Liver (tissue), 8 donors: ENCODE measurements at regions not wholly inside any gene's neighbourhood (a gene's known extent, or its start where the extent isn't known, plus 50 kb on each side); places are given as distances from the start of the nearest gene placed in this dataset.
A peak's percentile ranks its signal among the peaks of the same experiment; 100 is the strongest.

ENCODE experiments used
- DNase-seq: peaks from one replicate; pipeline ENCODE4 v3.0.0-alpha.2; 2017; ENCODE audit warnings: low spot score
- H3K27ac ChIP-seq, 2 donors: one replicate each; pipeline ENCODE4 v1.7.0; 2013; ENCODE audit warnings: inconsistent platforms in 2 of 2, low read length in 2 of 2, control low read depth in 1 of 2, low read depth in 1 of 2, mild to moderate bottlenecking in 1 of 2
- H3K27me3 ChIP-seq, 4 donors: one replicate each; pipeline versions ENCODE4 v1.6.1 to v1.7.0; 2013; ENCODE audit warnings: low read length in 3 of 4, inconsistent platforms in 1 of 4, mild to moderate bottlenecking in 1 of 4, moderate library complexity in 1 of 4; ENCODE audit not compliant: control insufficient read depth in 4 of 4, insufficient read depth in 4 of 4
- H3K36me3 ChIP-seq, 4 donors: one replicate each; pipeline versions ENCODE4 v1.6.1 to v1.7.0; 2013; ENCODE audit warnings: low read length in 3 of 4, mild to moderate bottlenecking in 3 of 4, low read depth in 1 of 4, moderate library complexity in 1 of 4; ENCODE audit not compliant: control insufficient read depth in 4 of 4, insufficient read depth in 3 of 4
- H3K4me1 ChIP-seq, 4 donors: one replicate each; pipeline versions ENCODE4 v1.6.1 to v1.7.0; 2013; ENCODE audit warnings: low read length in 3 of 4, mild to moderate bottlenecking in 3 of 4, moderate library complexity in 1 of 4; ENCODE audit not compliant: control insufficient read depth in 4 of 4, insufficient read depth in 4 of 4
- H3K4me3 ChIP-seq, 3 donors: one replicate each; pipeline versions ENCODE4 v1.6.1 to v1.7.0; 2013; ENCODE audit warnings: low read length in 3 of 3, control low read depth in 1 of 3, low read depth in 1 of 3, mild to moderate bottlenecking in 1 of 3
- H3K9ac ChIP-seq, 2 donors: one replicate each; pipeline ENCODE4 v1.7.0; 2013; ENCODE audit warnings: low read length in 2 of 2, mild to moderate bottlenecking in 2 of 2, moderate library complexity in 2 of 2, control low read depth in 1 of 2, low read depth in 1 of 2
- H3K9me3 ChIP-seq, 4 donors: one replicate each; pipeline versions ENCODE4 v1.6.1 to v1.7.0; 2013; ENCODE audit warnings: low read length in 3 of 4; ENCODE audit not compliant: control insufficient read depth in 4 of 4
- ATF3 ChIP-seq: IDR thresholded peaks from 2 replicates; pipeline ENCODE4 v1.6.1; 2016; ENCODE audit warnings: antibody characterized with exemption
- CTCF ChIP-seq: fragments of 150-350 bp; IDR thresholded peaks from 2 replicates; pipeline ENCODE4 v1.5.1; 2017; ENCODE audit warnings: improper control_type of control experiment, low read depth, low read length; ENCODE audit not compliant: missing input control
- EGR1 ChIP-seq, 2 donors: IDR thresholded peaks; 2 replicates each; pipeline ENCODE4 v1.6.1; 2016 to 2018; ENCODE audit warnings: antibody characterized with exemption in 2 of 2, low read depth in 2 of 2
- FOXA1 ChIP-seq: IDR thresholded peaks from 2 replicates; pipeline ENCODE4 v1.6.1; 2016; ENCODE audit warnings: antibody characterized with exemption
- FOXA2 ChIP-seq: IDR thresholded peaks from 2 replicates; pipeline ENCODE4 v1.6.1; 2016; ENCODE audit warnings: antibody characterized with exemption
- GABPA ChIP-seq, 2 donors: IDR thresholded peaks in 1 of 2; conservative IDR thresholded peaks in 1 of 2; 2 replicates each; pipeline ENCODE4 v1.6.1; 2016; ENCODE audit warnings: antibody characterized with exemption in 2 of 2, mild to moderate bottlenecking in 1 of 2, moderate library complexity in 1 of 2
- HNF4A ChIP-seq, 2 donors: conservative IDR thresholded peaks; 2 replicates each; pipeline ENCODE4 v1.6.1; 2016; ENCODE audit warnings: antibody characterized with exemption in 2 of 2, mild to moderate bottlenecking in 2 of 2
- HNF4G ChIP-seq: IDR thresholded peaks from 2 replicates; pipeline ENCODE4 v1.6.1; 2016; ENCODE audit warnings: antibody characterized with exemption
- JUND ChIP-seq, 2 donors: IDR thresholded peaks; 2 replicates each; pipeline ENCODE4 v1.6.1; 2016; ENCODE audit warnings: antibody characterized with exemption in 2 of 2
- MAX ChIP-seq: IDR thresholded peaks from 2 replicates; pipeline ENCODE4 v1.6.1; 2016; ENCODE audit warnings: antibody characterized with exemption
- NR2F2 ChIP-seq: IDR thresholded peaks from 2 replicates; pipeline ENCODE4 v1.6.1; 2016; ENCODE audit warnings: antibody characterized with exemption
- RAD21 ChIP-seq, 2 donors: IDR thresholded peaks; 2 replicates each; pipeline ENCODE4 v1.6.1; 2016; ENCODE audit warnings: antibody characterized with exemption in 2 of 2, mild to moderate bottlenecking in 2 of 2
- REST ChIP-seq: IDR thresholded peaks from 2 replicates; pipeline ENCODE4 v1.6.1; 2016; ENCODE audit warnings: antibody characterized with exemption, mild to moderate bottlenecking
- RXRA ChIP-seq, 2 donors: IDR thresholded peaks; 2 replicates each; pipeline ENCODE4 v1.6.1; 2017 to 2018; ENCODE audit warnings: antibody characterized with exemption in 2 of 2, mild to moderate bottlenecking in 1 of 2
- SP1 ChIP-seq: IDR thresholded peaks from 2 replicates; pipeline ENCODE4 v1.6.1; 2018; ENCODE audit warnings: antibody characterized with exemption, mild to moderate bottlenecking
- TAF1 ChIP-seq: conservative IDR thresholded peaks from 2 replicates; pipeline ENCODE4 v1.6.1; 2016; ENCODE audit warnings: antibody characterized with exemption, mild to moderate bottlenecking
- YY1 ChIP-seq: IDR thresholded peaks from 2 replicates; pipeline ENCODE4 v1.6.1; 2016; ENCODE audit warnings: antibody characterized with exemption, mild to moderate bottlenecking
- ZBTB33 ChIP-seq: IDR thresholded peaks from 2 replicates; pipeline ENCODE4 v1.6.1; 2016; ENCODE audit warnings: antibody characterized with exemption
- WGBS: extraction: QIAGEN DNeasy Blood & Tissue Kit; methylation state at CpG from one replicate; pipeline ENCODE4 v1.1.7; 2013; 5-methylcytosine and 5-hydroxymethylcytosine counted together
- donor health status: healthy.
- donor health status: healthy.
- donor health status: healthy.
- donor health status: healthy.
- donor health status: healthy.

GRCh38 chr3:40911928-40912327 lies 287.4 kb upstream of the CTNNB1 start:
- peaks cover 2 to 27% (median 18%) of the 10 kb centered on the region in 4 donors for H3K4me1 ChIP-seq
- DNase-seq: no peak
- TF ChIP-seq RAD21 (IDR thresholded peaks at IDR 0.05): peak in 1 of 2 donors; percentile 19
- TF ChIP-seq FOXA1: no peak
- TF ChIP-seq NR2F2: no peak
- no peak for TF ChIP-seq GABPA (IDR thresholded peaks at IDR 0.05 in 1 of 2, conservative IDR thresholded peaks at IDR 0.05 in 1 of 2)
- peak; percentile 9 for TF ChIP-seq SP1
- no peaks in the 10 kb centered on the region for H3K9me3 ChIP-seq
- H3K4me3 ChIP-seq: no peak overlapping the region
- no peak overlapping the region for H3K27ac ChIP-seq
- H3K27me3 ChIP-seq: no peaks in the 10 kb centered on the region
- WGBS: 30% methylated on average over 1 of the region's 1 CpG
- H3K36me3 ChIP-seq: no peaks in the 10 kb centered on the region
- no peak overlapping the region for H3K9ac ChIP-seq

- Histone ChIP-seq H3K36me3 (no peaks in the 10 kb centered on the region), H3K4me1 (peaks cover 2 to 27% (median 18%) of the 10 kb centered on the region in 4 donors), H3K9me3 (no peaks in the 10 kb centered on the region), H3K4me3 (no peak overlapping the region), H3K27me3 (no peaks in the 10 kb centered on the region), H3K27ac (no peak overlapping the region), H3K9ac (no peak overlapping the region)
- WGBS: 69% methylated on average over 4 of the region's 4 CpGs
- TF ChIP-seq GABPA (IDR thresholded peaks at IDR 0.05 in 1 of 2, conservative IDR thresholded peaks at IDR 0.05 in 1 of 2): no peak
- peak in 1 of 2 donors; percentile 18 for TF ChIP-seq HNF4A (conservative IDR thresholded peaks at IDR 0.05)
- no peak for DNase-seq
Observed at GRCh38 chr3:40912461-40912860, 286.8 kb upstream of the CTNNB1 start.

- Histone ChIP-seq H3K27ac (no peak overlapping the region), H3K9me3 (no peaks in the 10 kb centered on the region), H3K4me3 (no peak overlapping the region), H3K36me3 (no peaks in the 10 kb centered on the region), H3K9ac (no peak overlapping the region), H3K4me1 (peaks cover 2 to 27% (median 18%) of the 10 kb centered on the region in 4 donors), H3K27me3 (no peaks in the 10 kb centered on the region)
- WGBS: 90% methylated on average over 4 of the region's 4 CpGs
- DNase-seq: no peak
- no peak for TF ChIP-seq GABPA (IDR thresholded peaks at IDR 0.05 in 1 of 2, conservative IDR thresholded peaks at IDR 0.05 in 1 of 2)
- TF ChIP-seq JUND (IDR thresholded peaks at IDR 0.05): no peak
- no peak for TF ChIP-seq ATF3
- TF ChIP-seq EGR1 (IDR thresholded peaks at IDR 0.05; ENCODE audit: low read depth in 2 of 2): no peak
- no peak for TF ChIP-seq FOXA2
- TF ChIP-seq HNF4G: no peak
- TF ChIP-seq RAD21 (IDR thresholded peaks at IDR 0.05): no peak
- no peak for TF ChIP-seq HNF4A (conservative IDR thresholded peaks at IDR 0.05)
- no peak for TF ChIP-seq SP1
- no peak for TF ChIP-seq TAF1
- no peak for TF ChIP-seq FOXA1
- TF ChIP-seq CTCF: no peak
- no peak for TF ChIP-seq NR2F2
- no peak for TF ChIP-seq RXRA (IDR thresholded peaks at IDR 0.05)
- no peak for TF ChIP-seq ZBTB33
- TF ChIP-seq YY1: no peak
- TF ChIP-seq MAX: no peak
- no peak for TF ChIP-seq REST
Observed at GRCh38 chr3:40913192-40913591, 286.1 kb upstream of the CTNNB1 start.
